ENCODE measurements at regions not wholly inside any gene's neighbourhood (a gene's known extent, or its start where the extent isn't known, plus 50 kb on each side); places are given as distances from the start of the nearest gene placed in this dataset.
"Not testable (repeated sequence)": the region's sequence is repeated elsewhere in the genome, so short reads cannot be mapped to it uniquely, and the experiment has no call there.

DNA sequence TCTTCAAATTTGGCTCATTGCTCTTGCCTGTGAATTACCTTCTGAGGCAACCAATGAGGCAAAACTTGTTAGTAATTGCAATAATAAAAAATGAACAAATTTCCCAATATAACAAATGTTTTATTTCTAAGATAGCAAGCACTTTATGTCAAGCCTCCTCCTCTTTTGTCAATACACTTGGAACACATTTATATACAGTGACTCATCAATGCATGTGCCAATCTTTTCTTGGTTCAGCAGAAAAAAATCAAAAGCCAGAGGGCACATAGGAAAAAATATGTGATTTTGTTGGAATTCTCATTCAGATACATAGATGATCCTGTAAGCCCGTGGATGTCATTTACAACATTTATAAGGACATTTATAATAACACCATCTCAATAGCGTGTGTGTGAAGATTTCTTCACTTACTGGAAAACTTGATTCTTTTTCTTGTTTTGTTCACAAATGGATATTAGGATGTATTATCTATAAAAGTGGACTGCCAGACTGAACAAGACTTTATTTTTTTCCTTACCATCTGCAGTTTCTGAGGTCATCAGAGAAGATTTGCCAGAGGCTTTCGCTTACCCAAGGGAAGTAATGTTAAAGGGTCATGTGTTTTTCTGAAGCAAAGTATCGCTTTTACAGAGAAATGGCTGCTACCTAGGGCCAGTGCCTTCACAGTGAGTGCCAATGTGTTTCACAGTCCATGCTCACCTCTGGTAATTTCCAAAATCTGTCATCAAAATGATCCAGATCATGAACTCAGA lies 645.7 kb upstream of the PTBP2 start:
- DNase-seq (ENCODE audit: low spot score), result no peak

GRCh38 chr1:96076589-96076988 lies 645.0 kb upstream of the PTBP2 start:
- no peak for DNase-seq (ENCODE audit: low spot score)

DNA sequence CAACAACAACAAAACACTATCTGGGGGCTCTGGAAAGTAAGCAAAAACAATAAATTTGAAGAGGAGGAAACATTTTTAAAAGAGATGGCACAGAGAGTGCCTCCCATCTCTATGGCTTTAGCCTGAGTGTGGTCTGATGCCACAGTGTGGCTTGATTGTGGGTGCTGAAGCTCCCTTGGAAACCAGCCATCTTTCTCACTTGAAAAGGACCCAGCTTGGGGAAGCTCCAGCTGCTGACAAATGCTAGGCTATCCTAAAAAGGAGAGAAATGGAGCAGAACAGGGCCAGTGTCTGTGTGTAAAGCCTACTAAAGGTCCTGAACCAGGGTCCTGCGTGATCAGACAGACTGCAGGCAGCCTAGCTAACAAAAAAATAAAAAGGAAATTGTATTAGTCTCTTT lies 642.0 kb upstream of the PTBP2 start:
- no peak for DNase-seq (ENCODE audit: low spot score)

DNA sequence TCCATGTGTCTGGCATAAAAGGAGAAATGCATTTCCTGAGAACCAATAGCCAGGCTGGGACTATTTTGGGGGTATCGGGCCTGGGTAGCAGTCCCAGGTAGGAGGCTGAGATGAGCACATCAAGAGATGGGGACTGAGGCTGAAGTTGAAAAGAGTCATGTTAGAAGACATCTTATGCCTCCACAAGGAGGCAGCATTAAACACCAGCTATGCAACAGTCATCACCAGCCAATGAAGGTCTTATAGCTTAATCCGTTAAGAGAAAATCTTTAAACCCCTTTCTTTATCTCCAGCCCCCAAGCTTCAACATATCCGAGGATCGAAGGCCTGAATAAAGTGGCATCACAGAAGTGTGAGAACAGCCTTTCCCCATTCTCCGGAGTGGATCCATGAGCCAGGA lies 640.7 kb upstream of the PTBP2 start:
- DNase-seq (ENCODE audit: low spot score), result no peak

- no peak for DNase-seq (ENCODE audit: low spot score)
Observed at GRCh38 chr1:96087719-96088118, 633.9 kb upstream of the PTBP2 start.

DNA sequence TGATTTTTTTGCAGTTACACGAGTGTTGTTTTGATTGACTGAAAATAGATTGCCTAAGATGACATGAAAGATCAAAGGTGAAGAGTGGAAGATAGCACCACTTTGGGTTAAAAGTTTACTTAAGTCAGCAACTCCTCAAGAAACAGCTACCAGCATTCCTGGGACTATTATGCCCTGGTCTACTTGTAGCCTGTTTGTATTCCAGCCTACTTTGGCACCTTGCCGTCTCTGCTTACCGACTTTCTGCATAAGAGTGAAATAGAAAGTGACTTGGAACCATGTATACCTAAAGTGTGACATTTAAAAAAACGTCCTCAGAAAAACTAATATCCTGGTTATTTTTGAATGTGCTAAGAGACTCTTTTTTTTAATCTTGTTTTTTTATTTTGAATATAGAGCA lies 631.5 kb upstream of the PTBP2 start:
- no peak for DNase-seq (ENCODE audit: low spot score)

DNA sequence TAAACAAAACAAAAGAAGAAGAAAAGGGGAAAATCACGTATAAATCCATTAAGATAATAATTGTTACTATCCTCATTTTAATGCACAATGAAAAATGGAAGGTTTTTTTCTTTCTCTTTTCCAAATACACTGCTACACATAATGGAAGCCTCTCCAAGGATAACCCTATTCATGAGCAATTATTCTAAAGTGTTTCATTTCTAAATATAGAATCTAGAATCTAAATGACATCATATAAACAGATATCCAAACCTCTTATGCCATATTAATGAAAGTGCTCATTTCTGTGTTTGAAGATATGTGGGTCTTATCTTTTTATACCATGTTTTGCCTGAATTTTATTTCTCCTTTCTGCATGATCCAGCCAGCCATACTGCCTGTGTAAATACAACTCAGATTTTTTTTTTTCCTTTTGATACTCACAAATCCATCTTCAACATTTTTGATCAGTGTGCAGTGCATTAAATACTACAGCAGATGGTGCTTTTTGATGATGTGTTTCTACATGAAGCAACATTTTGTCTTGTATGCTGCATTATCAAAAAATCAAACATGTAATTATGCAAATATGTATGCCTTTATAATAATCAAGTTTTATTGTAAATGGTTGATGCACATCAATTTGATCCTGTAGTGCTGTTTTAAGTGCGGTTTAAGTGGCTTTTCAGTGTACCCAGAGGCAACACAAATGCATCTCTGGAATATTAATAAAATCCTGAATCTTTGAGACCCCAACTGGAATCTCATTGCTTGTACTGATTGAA lies 625.6 kb upstream of the PTBP2 start:
- DNase-seq (ENCODE audit: low spot score), result no peak

GRCh38 chr1:96096613-96097321 lies 624.8 kb upstream of the PTBP2 start:
- DNase-seq (ENCODE audit: low spot score), result no peak

- no peak for DNase-seq (ENCODE audit: low spot score)
Observed at GRCh38 chr1:96104506-96104905, 617.1 kb upstream of the PTBP2 start.

DNA sequence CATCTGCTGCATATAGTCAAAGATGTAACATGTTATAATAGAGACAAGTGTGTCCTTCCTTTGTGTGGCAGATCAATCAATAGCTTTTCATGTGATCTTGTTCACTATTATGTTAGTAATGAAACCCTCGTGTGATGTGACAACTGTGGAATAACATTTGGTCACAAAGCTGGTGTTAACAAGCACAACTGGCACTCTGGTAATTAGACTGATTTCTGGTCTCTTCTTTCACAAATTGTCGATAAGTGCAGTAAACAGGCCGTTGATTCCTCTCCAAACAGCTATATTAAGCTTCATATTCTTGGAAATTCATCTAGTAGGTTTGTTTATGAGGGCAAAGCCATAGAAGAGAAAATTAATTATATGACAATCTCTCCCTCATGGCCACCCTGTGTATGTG lies 616.7 kb upstream of the PTBP2 start:
- DNase-seq (ENCODE audit: low spot score), result no peak

- no peak for DNase-seq (ENCODE audit: low spot score)
Observed at GRCh38 chr1:96116731-96117130, 604.9 kb upstream of the PTBP2 start.

DNA sequence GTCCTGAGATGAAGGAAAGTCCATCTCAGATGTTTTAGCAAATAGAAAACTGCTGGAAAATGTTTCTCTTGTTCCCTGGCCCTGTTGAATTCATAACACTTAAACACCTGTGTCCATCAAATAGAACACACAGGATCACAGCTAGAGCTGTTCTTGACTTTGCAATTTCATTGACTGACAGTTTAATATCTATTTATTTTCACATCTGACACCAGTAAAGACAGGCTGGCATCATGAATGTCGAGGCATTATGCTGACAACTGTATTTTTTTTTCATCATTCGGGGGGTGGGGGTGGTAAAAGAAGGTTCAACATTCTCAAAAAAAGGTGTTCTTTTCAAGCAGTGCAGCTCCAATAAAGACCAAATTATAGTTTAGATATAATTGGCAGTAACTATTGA lies 591.2 kb upstream of the PTBP2 start:
- no peak for DNase-seq (ENCODE audit: low spot score)

GRCh38 chr1:96144636-96145035 lies 576.9 kb upstream of the PTBP2 start:
- no peak for DNase-seq (ENCODE audit: low spot score)

DNA sequence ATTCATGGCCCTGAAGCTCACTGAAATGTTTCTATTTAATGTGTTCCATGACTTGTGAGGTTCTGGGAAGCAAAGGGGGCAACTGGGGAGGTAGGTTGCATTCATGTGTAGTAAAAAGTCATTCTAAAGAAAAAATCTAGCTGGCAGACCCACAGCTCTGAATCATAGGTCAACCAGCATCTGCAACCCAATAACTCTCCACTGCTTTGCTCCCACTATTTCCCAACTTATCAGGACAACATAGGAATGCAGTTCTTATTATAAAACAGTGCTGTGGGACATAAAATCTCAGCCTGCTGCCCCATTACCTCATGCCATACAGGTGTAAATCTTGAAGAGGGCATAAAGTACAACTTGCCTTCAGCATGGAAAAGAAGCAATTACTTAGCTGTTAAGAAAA lies 576.1 kb upstream of the PTBP2 start:
- DNase-seq (ENCODE audit: low spot score), result no peak

GRCh38 chr1:96152957-96153356 lies 568.6 kb upstream of the PTBP2 start:
- not testable (repeated sequence) for DNase-seq (ENCODE audit: low spot score)

GRCh38 chr1:96157101-96157500 lies 564.5 kb upstream of the PTBP2 start:
- no peak for DNase-seq (ENCODE audit: low spot score)

- DNase-seq (ENCODE audit: low spot score), result no peak
Observed at GRCh38 chr1:96159379-96159778, 562.2 kb upstream of the PTBP2 start.

GRCh38 chr1:96164053-96164452 lies 557.5 kb upstream of the PTBP2 start:
- no peak for DNase-seq (ENCODE audit: low spot score)

DNA sequence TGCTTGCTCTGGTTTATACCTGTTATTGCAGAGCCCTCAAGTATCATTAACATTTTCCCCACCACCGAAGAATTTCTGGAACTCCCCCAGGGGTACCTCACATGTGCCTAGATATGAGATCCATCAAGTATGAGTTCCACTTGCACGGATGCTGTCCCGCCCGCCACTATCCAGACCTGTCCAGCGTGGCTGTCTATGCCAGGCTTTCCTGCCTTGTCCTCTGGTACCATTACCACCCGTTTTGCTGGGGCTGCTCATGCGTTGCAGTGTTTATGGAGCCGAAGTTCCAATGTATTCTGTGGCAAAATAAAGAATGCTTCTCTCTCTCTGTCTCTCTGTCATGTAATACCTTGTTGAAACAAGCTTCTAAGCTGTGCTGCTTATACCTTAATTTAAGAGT lies 543.5 kb upstream of the PTBP2 start:
- no peak for DNase-seq (ENCODE audit: low spot score)

GRCh38 chr1:96183485-96183884 lies 538.1 kb upstream of the PTBP2 start:
- no peak for DNase-seq (ENCODE audit: low spot score)

DNA sequence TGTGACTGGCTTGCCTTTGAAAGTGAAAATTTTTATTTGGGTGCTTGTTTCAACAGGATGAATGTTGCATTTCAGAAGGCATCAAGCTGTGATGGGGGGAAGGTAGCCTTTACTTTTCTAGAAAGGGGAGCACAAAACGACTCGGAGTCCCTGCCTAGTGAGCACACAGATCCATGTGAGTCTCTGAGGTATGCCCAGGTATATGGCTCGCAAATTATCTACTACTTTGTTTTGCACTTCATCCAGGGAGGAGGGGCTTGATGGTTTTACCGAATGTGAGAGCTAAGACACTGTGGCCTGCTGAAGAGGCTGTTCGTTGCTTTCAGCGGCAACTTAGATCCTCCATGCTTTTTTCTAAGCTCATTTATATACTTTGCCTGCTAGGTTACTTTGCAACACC lies 537.7 kb upstream of the PTBP2 start:
- DNase-seq (ENCODE audit: low spot score), result no peak

GRCh38 chr1:96185181-96185580 lies 536.4 kb upstream of the PTBP2 start:
- no peak for DNase-seq (ENCODE audit: low spot score)

DNA sequence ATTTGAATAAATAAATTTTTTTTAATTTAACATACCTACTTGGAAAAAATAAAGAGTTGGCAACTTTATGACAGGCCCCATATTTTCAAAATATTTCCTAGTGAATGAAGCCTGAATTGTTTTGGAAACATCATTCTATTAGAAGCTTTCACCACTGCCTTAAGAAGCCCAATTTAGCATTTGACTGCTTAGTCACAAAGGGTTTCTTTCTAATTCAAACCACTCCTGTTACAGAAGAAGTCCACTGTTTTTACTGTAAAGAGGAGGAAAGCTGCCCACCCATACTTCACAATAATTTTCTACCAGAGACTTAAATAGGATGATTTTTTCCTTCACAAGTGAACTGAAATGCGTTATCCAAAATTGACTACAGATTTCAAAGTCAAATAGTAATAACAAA lies 534.6 kb upstream of the PTBP2 start:
- no peak for DNase-seq (ENCODE audit: low spot score)
